Common myeloid progenitor, CD34-positive (primary cell): ENCODE measurements at regions not wholly inside any gene's neighbourhood (a gene's known extent, or its start where the extent isn't known, plus 50 kb on each side); places are given as distances from the start of the nearest gene placed in this dataset.

ENCODE experiments used
- CTCF ChIA-PET: fragments of 350-600 bp; sonication (Branson Sonifier 250); formaldehyde crosslinking; loops from one replicate; lab custom pipeline; 2021; ENCODE audit warnings: antibody characterized with exemption; lab: Charles Lee
- POLR2A ChIA-PET: fragments of 350-600 bp; sonication (Branson Sonifier 250); formaldehyde crosslinking; loops from one replicate; lab custom pipeline; 2021; ENCODE audit warnings: antibody characterized with exemption; lab: Charles Lee
- DNase-seq, 3 donors: peaks; one replicate each; pipeline versions ENCODE4 v3.0.0 to v3.0.0-alpha.2; 2013
- H3K27ac ChIP-seq, 2 experiments: 1 replicate in 1 of 2; 2 replicates in 1 of 2; pipeline ENCODE4 v1.7.0; 2013; ENCODE audit warnings: inconsistent platforms in 2 of 2, low read length in 2 of 2, mild to moderate bottlenecking in 2 of 2, low read depth in 1 of 2, moderate library complexity in 1 of 2; ENCODE audit not compliant: severe bottlenecking in 2 of 2, insufficient read depth in 1 of 2, poor library complexity in 1 of 2
- H3K27me3 ChIP-seq, 5 experiments: replicated peaks in 2 of 5; 1 replicate in 3 of 5; 2 replicates in 2 of 5; pipeline versions ENCODE4 v1.6.1 to v1.7.0; 2013; ENCODE audit warnings: low read length in 4 of 5, mild to moderate bottlenecking in 2 of 5, moderate library complexity in 2 of 5, inconsistent platforms in 1 of 5; ENCODE audit not compliant: insufficient read depth in 5 of 5, control insufficient read depth in 4 of 5
- H3K36me3 ChIP-seq, 4 experiments: 1 replicate in 2 of 4; 2 replicates in 2 of 4; pipeline versions ENCODE4 v1.6.1 to v1.7.0; 2013; ENCODE audit warnings: low read length in 3 of 4, control low read depth in 1 of 4, mild to moderate bottlenecking in 1 of 4; ENCODE audit not compliant: control insufficient read depth in 4 of 4, insufficient read depth in 4 of 4
- H3K4me1 ChIP-seq, 4 experiments: 1 replicate in 3 of 4; 2 replicates in 1 of 4; pipeline versions ENCODE4 v1.6.1 to v1.7.1; 2013; ENCODE audit warnings: low read length in 3 of 4, mild to moderate bottlenecking in 3 of 4, control low read depth in 1 of 4, inconsistent platforms in 1 of 4, moderate library complexity in 1 of 4; ENCODE audit not compliant: control insufficient read depth in 4 of 4, insufficient read depth in 4 of 4; ENCODE audit errors: control extremely low read depth in 1 of 4
- H3K4me3 ChIP-seq, 7 experiments: 1 replicate in 4 of 7; 2 replicates in 3 of 7; pipeline versions ENCODE4 v1.5.1 to v1.7.0; 2013; ENCODE audit warnings: mild to moderate bottlenecking in 7 of 7, low read length in 6 of 7, moderate library complexity in 6 of 7, inconsistent platforms in 2 of 7, low read depth in 2 of 7, control low read depth in 1 of 7; ENCODE audit not compliant: insufficient read depth in 4 of 7, control insufficient read depth in 1 of 7; ENCODE audit errors: extremely low read depth in 1 of 7
- H3K9me3 ChIP-seq, 5 experiments: 1 replicate in 4 of 5; 2 replicates in 1 of 5; pipeline versions ENCODE4 v1.6.1 to v1.7.1; 2013; ENCODE audit warnings: low read length in 4 of 5, mild to moderate bottlenecking in 2 of 5, inconsistent platforms in 1 of 5, low read depth in 1 of 5, moderate library complexity in 1 of 5; ENCODE audit not compliant: control insufficient read depth in 4 of 5, insufficient read depth in 2 of 5; ENCODE audit errors: control extremely low read depth in 1 of 5
- WGBS: methylation state at CpG from one replicate; pipeline ENCODE4 v1.1.5; 2013; ENCODE audit not compliant: insufficient coverage; 5-methylcytosine and 5-hydroxymethylcytosine counted together

GRCh38 chr4:25525896-25526295, 129.8 kb upstream of the SLC34A2 start:
- WGBS = 93% methylated on average over 3 of the region's 6 CpGs
- ChIA-PET POLR2A (no interaction called here), CTCF (no interaction called here)
- Histone ChIP-seq H3K4me1 (no peaks in the 10 kb centered on the region), H3K36me3 (no peaks in the 10 kb centered on the region), H3K4me3 (no peak overlapping the region), H3K9me3 (no peaks in the 10 kb centered on the region), H3K27ac (no peak overlapping the region), H3K27me3 (peaks cover 0 to 2% (median 0%) of the 10 kb centered on the region in 5 experiments)
- DNase-seq = no peak

GRCh38 chr4:25527034-25527433, 128.6 kb upstream of the SLC34A2 start:
- no peak for DNase-seq
- Histone ChIP-seq H3K27ac (no peak overlapping the region), H3K36me3 (no peaks in the 10 kb centered on the region), H3K9me3 (no peaks in the 10 kb centered on the region), H3K4me3 (no peak overlapping the region), H3K4me1 (no peaks in the 10 kb centered on the region), H3K27me3 (peaks cover 0 to 2% (median 0%) of the 10 kb centered on the region in 5 experiments)
- WGBS = no CpG with 5 or more reads among the region's 1 CpG
- CTCF ChIA-PET = no interaction called here
- POLR2A ChIA-PET = no interaction called here

GRCh38 chr4:25528391-25528790, 127.3 kb upstream of the SLC34A2 start:
- DNase-seq = no peak

GRCh38 chr4:25531272-25531671, 124.4 kb upstream of the SLC34A2 start:
- no peak overlapping the region for H3K27ac ChIP-seq
- POLR2A ChIA-PET = no interaction called here
- no peak overlapping the region for H3K4me3 ChIP-seq
- no peaks in the 10 kb centered on the region for H3K9me3 ChIP-seq
- H3K36me3 ChIP-seq = no peaks in the 10 kb centered on the region
- H3K27me3 ChIP-seq = no peaks in the 10 kb centered on the region
- CTCF ChIA-PET = interaction anchor here (1.2 kb wide), 1 partner anchor 12 kb away, joined by 5 read pairs; no protein-coding TSS in a partner anchor
- no peak for DNase-seq
- no peaks in the 10 kb centered on the region for H3K4me1 ChIP-seq

More at GRCh38 chr4:25528391-25528790, 127.3 kb upstream of the SLC34A2 start:
- H3K27ac ChIP-seq = no peak overlapping the region
- CTCF ChIA-PET = no interaction called here
- H3K4me1 ChIP-seq = no peaks in the 10 kb centered on the region
- H3K27me3 ChIP-seq = peaks cover 0 to 2% (median 0%) of the 10 kb centered on the region in 5 experiments
- no peaks in the 10 kb centered on the region for H3K36me3 ChIP-seq
- no peak overlapping the region for H3K4me3 ChIP-seq
- no peaks in the 10 kb centered on the region for H3K9me3 ChIP-seq
- 98% methylated on average over 11 of the region's 14 CpGs for WGBS
- POLR2A ChIA-PET = no interaction called here

GRCh38 chr4:25532591-25532990, 123.1 kb upstream of the SLC34A2 start:
- ChIA-PET CTCF (no interaction called here), POLR2A (no interaction called here)
- no peaks in the 10 kb centered on the region for H3K27me3 ChIP-seq
- no peak overlapping the region for H3K27ac ChIP-seq
- H3K9me3 ChIP-seq = no peaks in the 10 kb centered on the region
- WGBS = 97% methylated on average over 4 of the region's 4 CpGs
- DNase-seq = no peak
- no peaks in the 10 kb centered on the region for H3K4me1 ChIP-seq
- H3K4me3 ChIP-seq = no peak overlapping the region
- H3K36me3 ChIP-seq = no peaks in the 10 kb centered on the region

GRCh38 chr4:25533256-25533655, 122.4 kb upstream of the SLC34A2 start:
- Histone ChIP-seq H3K4me3 (no peak overlapping the region), H3K9me3 (no peaks in the 10 kb centered on the region), H3K4me1 (no peaks in the 10 kb centered on the region), H3K27me3 (no peaks in the 10 kb centered on the region), H3K27ac (no peak overlapping the region), H3K36me3 (no peaks in the 10 kb centered on the region)
- 100% methylated on average over 2 of the region's 3 CpGs for WGBS
- ChIA-PET POLR2A (no interaction called here), CTCF (no interaction called here)
- no peak for DNase-seq

GRCh38 chr4:25535278-25535677, 120.4 kb upstream of the SLC34A2 start:
- H3K9me3 ChIP-seq = no peaks in the 10 kb centered on the region
- CTCF ChIA-PET = no interaction called here
- no peak overlapping the region for H3K27ac ChIP-seq
- H3K4me1 ChIP-seq = no peaks in the 10 kb centered on the region
- no peak overlapping the region for H3K4me3 ChIP-seq
- POLR2A ChIA-PET = no interaction called here
- 74% methylated on average over 2 of the region's 2 CpGs for WGBS
- H3K27me3 ChIP-seq = no peaks in the 10 kb centered on the region
- no peaks in the 10 kb centered on the region for H3K36me3 ChIP-seq
- no peak for DNase-seq
